H1 (cell line): ENCODE measurements at regions not wholly inside any gene's neighbourhood (a gene's known extent, or its start where the extent isn't known, plus 50 kb on each side); places are given as distances from the start of the nearest gene placed in this dataset.

Experiments
- ATF3 ChIP-seq: IDR thresholded peaks from 2 replicates; pipeline ENCODE4 v1.6.1; 2011; ENCODE audit warnings: low read depth, mild to moderate bottlenecking, low read length; ENCODE audit not compliant: insufficient read depth
- CBX5 ChIP-seq: fragments of 300-800, 300-1000 bp; sonication (generic); IDR thresholded peaks from 2 replicates; pipeline ENCODE4 v1.7.1; 2016; ENCODE audit warnings: antibody characterized with exemption, low read length, low read depth
- CTCF ChIP-seq, 3 experiments: IDR thresholded peaks; 1 replicate in 2 of 3; 2 replicates in 1 of 3; pipeline versions ENCODE4 v1.5.1 to v1.6.1; 2011; ENCODE audit warnings: low read length in 3 of 3, mild to moderate bottlenecking in 3 of 3, inconsistent platforms in 2 of 3, low read depth in 1 of 3, moderate library complexity in 1 of 3; ENCODE audit not compliant: insufficient read depth in 1 of 3; ENCODE audit errors: control extremely low read depth in 1 of 3
- EP300 ChIP-seq, 2 experiments: IDR thresholded peaks; 1 replicate in 1 of 2; 2 replicates in 1 of 2; pipeline ENCODE4 v1.6.1; 2011 to 2012; ENCODE audit warnings: low read depth in 2 of 2, low read length in 2 of 2, mild to moderate bottlenecking in 2 of 2, borderline replicate concordance in 1 of 2, inconsistent platforms in 1 of 2, moderate library complexity in 1 of 2
- EZH2 ChIP-seq: fragments of 200-600 bp; sonication (generic); IDR thresholded peaks from 2 replicates; pipeline ENCODE4 v1.7.1; 2012; ENCODE audit warnings: low read depth, mild to moderate bottlenecking, moderate library complexity, low read length, inconsistent platforms; ENCODE audit not compliant: severe bottlenecking
- KDM1A ChIP-seq: fragments of 200-600, 300-600 bp; sonication (generic); IDR thresholded peaks from 2 replicates; pipeline ENCODE4 v1.7.1; 2016; ENCODE audit warnings: mild to moderate bottlenecking, low read length, borderline replicate concordance
- KDM5A ChIP-seq: fragments of 200-600 bp; IDR thresholded peaks from 2 replicates; pipeline ENCODE4 v1.7.1; 2012; ENCODE audit warnings: mild to moderate bottlenecking, low read length, inconsistent platforms, mixed read lengths
- MAX ChIP-seq: IDR thresholded peaks from 2 replicates; pipeline ENCODE4 v1.6.1; 2012; ENCODE audit warnings: inconsistent platforms
- POLR2AphosphoS5 ChIP-seq: IDR thresholded peaks from 2 replicates; pipeline ENCODE4 v1.6.1; 2011; ENCODE audit warnings: low read depth, low read length
- SUZ12 ChIP-seq: fragments of 200-600 bp; sonication (generic); IDR thresholded peaks from 2 replicates; pipeline ENCODE4 v1.6.1; 2012; ENCODE audit warnings: mild to moderate bottlenecking, inconsistent platforms, low read length, moderate library complexity, mixed read lengths
- USF2 ChIP-seq: IDR thresholded peaks from 2 replicates; pipeline ENCODE4 v1.6.1; 2011; ENCODE audit warnings: low read length, improper control_type of control experiment
- ZNF274 ChIP-seq: IDR thresholded peaks from 2 replicates; pipeline ENCODE4 v1.7.0; 2012; ENCODE audit warnings: low read length, borderline replicate concordance; ENCODE audit errors: extremely low read depth

- TF ChIP-seq CTCF (IDR thresholded peaks at IDR 0.05; ENCODE audit: control extremely low read depth in 1 of 3, insufficient read depth in 1 of 3, low read depth in 1 of 3, low read length in 3 of 3), result no peak
- no peak for TF ChIP-seq POLR2AphosphoS5
- no peak for TF ChIP-seq EP300 (IDR thresholded peaks at IDR 0.05; ENCODE audit: borderline replicate concordance in 1 of 2, low read depth in 2 of 2, low read length in 2 of 2)
- TF ChIP-seq MAX, result no peak
- no peak for TF ChIP-seq CBX5
- no peak for TF ChIP-seq USF2
- TF ChIP-seq ATF3, result no peak
- no peak for TF ChIP-seq EZH2
- no peak for TF ChIP-seq ZNF274
- TF ChIP-seq KDM5A, result no peak
- TF ChIP-seq SUZ12, result no peak
- no peak for TF ChIP-seq KDM1A
These were observed 77.5 kb upstream of the ABCD2 start for GRCh38 chr12:39697108-39697507.
